ENCODE measurements at regions not wholly inside any gene's neighbourhood (a gene's known extent, or its start where the extent isn't known, plus 50 kb on each side); places are given as distances from the start of the nearest gene placed in this dataset.

DNA sequence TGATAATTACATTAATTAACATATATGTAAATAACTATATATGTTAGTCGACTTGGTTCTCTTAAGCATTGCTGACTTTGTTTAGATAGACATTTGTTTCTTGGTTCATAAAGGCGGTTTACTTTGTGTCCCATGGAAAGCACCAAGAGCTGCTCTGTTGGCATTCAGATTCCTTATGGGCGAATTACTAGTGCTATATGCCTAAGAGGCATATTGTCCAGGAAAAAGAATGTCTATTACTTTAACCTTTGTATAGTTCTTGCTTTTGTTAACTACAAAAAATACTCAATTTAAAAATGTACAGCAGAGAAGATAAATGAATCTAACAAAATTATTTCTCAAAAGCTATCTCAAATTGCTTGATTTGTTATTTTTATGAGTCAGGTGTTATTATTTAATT lies 532.8 kb downstream of the FAT4 start:
- TF ChIP-seq, protein P1, sequence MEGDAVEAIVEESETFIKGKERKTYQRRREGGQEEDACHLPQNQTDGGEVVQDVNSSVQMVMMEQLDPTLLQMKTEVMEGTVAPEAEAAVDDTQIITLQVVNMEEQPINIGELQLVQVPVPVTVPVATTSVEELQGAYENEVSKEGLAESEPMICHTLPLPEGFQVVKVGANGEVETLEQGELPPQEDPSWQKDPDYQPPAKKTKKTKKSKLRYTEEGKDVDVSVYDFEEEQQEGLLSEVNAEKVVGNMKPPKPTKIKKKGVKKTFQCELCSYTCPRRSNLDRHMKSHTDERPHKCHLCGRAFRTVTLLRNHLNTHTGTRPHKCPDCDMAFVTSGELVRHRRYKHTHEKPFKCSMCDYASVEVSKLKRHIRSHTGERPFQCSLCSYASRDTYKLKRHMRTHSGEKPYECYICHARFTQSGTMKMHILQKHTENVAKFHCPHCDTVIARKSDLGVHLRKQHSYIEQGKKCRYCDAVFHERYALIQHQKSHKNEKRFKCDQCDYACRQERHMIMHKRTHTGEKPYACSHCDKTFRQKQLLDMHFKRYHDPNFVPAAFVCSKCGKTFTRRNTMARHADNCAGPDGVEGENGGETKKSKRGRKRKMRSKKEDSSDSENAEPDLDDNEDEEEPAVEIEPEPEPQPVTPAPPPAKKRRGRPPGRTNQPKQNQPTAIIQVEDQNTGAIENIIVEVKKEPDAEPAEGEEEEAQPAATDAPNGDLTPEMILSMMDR (IDR thresholded peaks at IDR 0.05; ENCODE audit: low read depth, low read length, missing input control) = no peak
- TF ChIP-seq RAD21 (IDR thresholded peaks at IDR 0.05) = no peak
